SK-N-MC (cell line): ENCODE measurements at regions not wholly inside any gene's neighbourhood (a gene's known extent, or its start where the extent isn't known, plus 50 kb on each side); places are given as distances from the start of the nearest gene placed in this dataset.

ENCODE experiments used
- EZH2 ChIP-seq: fragments of 200-600 bp; sonication (generic); IDR thresholded peaks from one replicate; pipeline ENCODE4 v1.6.1; 2017; ENCODE audit warnings: antibody characterized with exemption
- POLR2AphosphoS5 ChIP-seq: IDR thresholded peaks from 2 replicates; pipeline ENCODE4 v1.6.1; 2012; ENCODE audit warnings: mild to moderate bottlenecking, low read depth, low read length, borderline replicate concordance

DNA sequence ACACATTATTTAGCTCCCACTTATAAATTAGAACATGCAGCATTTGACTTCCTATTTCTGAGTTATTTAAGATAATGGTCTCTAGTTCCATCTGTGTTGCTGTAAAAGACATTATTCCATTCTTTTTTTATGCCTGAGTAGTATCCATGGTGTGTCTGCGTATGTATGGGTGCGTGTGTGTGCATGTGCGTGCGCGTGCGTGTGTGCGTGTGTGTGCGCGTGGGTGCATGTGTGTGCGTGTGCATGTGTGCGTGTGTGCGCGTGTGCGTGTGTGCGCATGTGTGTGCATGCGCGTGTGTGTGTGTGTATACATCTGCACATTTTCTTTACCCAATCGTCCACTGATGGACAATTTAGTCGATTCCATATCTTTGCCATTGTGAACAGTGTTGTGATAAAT is 479.4 kb upstream of the TMEM132C start:
- no peak for TF ChIP-seq EZH2
- no peak for TF ChIP-seq POLR2AphosphoS5
